Amniotic stem cell (primary cell): ENCODE measurements at regions not wholly inside any gene's neighbourhood (a gene's known extent, or its start where the extent isn't known, plus 50 kb on each side); places are given as distances from the start of the nearest gene placed in this dataset.

Source experiments
- DNase-seq: peaks from one replicate; lab custom pipeline; 2025; lab: John Stamatoyannopoulos, UW

GRCh38 chr3:139281522-139282196, 62.2 kb upstream of the MRPS22 start:
- DNase-seq: no peak

GRCh38 chr3:139283301-139283700, 60.5 kb upstream of the MRPS22 start:
- DNase-seq: no peak

GRCh38 chr3:139284221-139284620, 59.6 kb upstream of the MRPS22 start:
- DNase-seq: no peak

- no peak for DNase-seq
Observed at GRCh38 chr3:139285691-139286090, 58.1 kb upstream of the MRPS22 start.

GRCh38 chr3:139286241-139286640, 57.6 kb upstream of the MRPS22 start:
- DNase-seq: no peak

- no peak for DNase-seq
Observed at GRCh38 chr3:139286825-139287224, 57.0 kb upstream of the MRPS22 start.

GRCh38 chr3:139287557-139287956, 56.3 kb upstream of the MRPS22 start:
- DNase-seq: no peak

GRCh38 chr3:139288266-139288821, 55.5 kb upstream of the MRPS22 start:
- DNase-seq: no peak

GRCh38 chr3:139289860-139290524, 53.8 kb upstream of the MRPS22 start:
- no peak for DNase-seq

GRCh38 chr3:139291276-139292051, 52.4 kb upstream of the MRPS22 start:
- DNase-seq: no peak

- no peak for DNase-seq
Observed at GRCh38 chr3:139292192-139292591, 51.6 kb upstream of the MRPS22 start.

GRCh38 chr3:139292711-139293664, 50.8 kb upstream of the MRPS22 start:
- no peak for DNase-seq

- no peak for DNase-seq
Observed at GRCh38 chr3:139293665-139294023, 50.2 kb upstream of the MRPS22 start.
